HL-60/S4 (cell line): ENCODE measurements at regions not wholly inside any gene's neighbourhood (a gene's known extent, or its start where the extent isn't known, plus 50 kb on each side); places are given as distances from the start of the nearest gene placed in this dataset.
"Not testable (repeated sequence)": the region's sequence is repeated elsewhere in the genome, so short reads cannot be mapped to it uniquely, and the experiment has no call there.

Source experiments
- in situ Hi-C: fragments of 300-500 bp; cut with MboI; formaldehyde crosslinking; loops from 2 replicates; pipeline ENCODE4 v1.14.3; 2022; ENCODE audit warnings: low sequenced_read_pairs

GRCh38 chr3:69688400-69688799 lies 50.9 kb upstream of the MITF start:
- in situ Hi-C loops = no loop called here

DNA sequence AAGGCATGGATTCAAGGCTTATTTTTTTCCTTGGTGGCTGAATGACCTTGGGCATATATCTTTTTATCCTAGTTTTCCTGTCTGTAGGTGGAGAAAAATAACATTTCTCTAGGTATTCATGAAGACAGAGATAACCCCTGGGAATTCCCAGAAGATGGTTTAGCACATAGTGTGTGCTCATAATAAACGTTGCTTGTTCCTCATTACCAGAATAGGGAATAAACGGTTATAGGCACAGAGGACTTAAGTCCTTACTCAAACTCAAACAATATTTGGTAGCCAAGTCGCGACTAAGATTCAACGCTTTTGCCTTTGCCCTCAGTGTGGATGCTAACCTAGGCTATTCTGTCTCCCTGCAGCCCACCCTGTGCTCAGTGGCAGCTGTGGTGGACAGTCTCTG lies 51.6 kb upstream of the MITF start:
- in situ Hi-C loops = no loop called here

GRCh38 chr3:69686056-69686455 lies 53.2 kb upstream of the MITF start:
- in situ Hi-C loops = no loop called here

DNA sequence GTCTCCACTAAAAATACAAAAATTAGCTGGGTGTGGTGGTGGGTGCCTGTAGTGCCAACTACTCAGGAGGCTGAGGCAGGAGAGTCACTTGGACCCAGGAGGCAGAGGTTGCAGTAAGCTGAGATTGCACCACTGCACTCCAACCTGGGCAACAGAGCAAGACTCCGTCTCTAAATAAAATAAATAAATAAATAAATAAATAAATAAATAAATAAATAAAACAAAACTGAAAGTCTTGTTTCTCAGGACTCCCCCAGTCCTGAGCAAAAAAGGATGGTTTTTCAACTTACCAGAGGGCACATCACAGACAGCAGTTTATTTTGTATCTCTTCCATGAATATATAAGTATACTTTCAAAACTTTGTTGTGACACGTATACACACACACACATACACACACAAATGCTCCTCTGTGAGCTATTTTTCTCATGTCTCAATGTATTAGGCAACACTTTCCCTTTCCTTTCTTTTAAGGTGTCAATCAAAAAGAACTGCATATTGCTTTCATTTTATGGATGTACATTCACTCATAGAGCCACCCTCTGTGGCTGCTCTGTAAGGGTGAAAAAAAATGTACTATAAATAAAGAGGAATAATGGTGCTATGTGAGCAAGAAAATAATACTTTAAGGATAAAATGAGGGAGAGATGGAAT lies 54.8 kb upstream of the MITF start:
- in situ Hi-C loops = no loop called here

DNA sequence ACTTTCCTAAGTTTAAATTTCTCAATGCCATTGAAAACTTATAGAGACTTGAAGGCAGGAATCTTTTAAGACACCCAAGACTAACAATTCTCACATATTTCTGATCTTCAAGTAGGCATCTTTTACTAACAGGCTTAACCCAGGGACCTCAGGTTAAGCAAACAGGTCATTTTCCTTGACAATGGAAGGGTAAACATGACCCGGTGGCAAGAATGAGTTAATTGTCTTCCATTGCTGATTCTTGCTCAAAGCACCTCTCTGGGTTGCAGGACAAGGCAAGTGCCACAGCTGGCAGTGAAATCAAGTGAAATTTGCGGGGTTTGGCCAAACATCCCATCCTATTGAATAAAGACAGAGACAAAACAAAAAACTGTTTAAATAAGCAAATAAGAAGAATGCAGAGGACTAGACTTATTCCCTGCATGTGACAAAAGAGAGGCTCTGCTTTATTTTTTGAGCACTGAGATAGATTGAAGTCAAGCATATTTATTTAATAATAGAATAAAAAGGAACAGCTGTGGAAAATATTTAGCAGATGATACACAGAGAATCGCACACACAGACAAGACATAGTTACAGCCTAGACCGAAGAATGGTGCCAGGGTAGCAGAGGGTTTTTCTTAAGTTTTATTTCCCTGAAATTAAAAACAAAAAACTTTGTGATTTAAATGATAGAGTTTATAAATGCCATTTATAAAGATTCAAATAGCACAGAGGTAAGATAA lies 56.0 kb upstream of the MITF start:
- in situ Hi-C loops = no loop called here

- in situ Hi-C loops = not testable (repeated sequence)
These were observed 61.8 kb upstream of the MITF start for GRCh38 chr3:69677456-69677855.

DNA sequence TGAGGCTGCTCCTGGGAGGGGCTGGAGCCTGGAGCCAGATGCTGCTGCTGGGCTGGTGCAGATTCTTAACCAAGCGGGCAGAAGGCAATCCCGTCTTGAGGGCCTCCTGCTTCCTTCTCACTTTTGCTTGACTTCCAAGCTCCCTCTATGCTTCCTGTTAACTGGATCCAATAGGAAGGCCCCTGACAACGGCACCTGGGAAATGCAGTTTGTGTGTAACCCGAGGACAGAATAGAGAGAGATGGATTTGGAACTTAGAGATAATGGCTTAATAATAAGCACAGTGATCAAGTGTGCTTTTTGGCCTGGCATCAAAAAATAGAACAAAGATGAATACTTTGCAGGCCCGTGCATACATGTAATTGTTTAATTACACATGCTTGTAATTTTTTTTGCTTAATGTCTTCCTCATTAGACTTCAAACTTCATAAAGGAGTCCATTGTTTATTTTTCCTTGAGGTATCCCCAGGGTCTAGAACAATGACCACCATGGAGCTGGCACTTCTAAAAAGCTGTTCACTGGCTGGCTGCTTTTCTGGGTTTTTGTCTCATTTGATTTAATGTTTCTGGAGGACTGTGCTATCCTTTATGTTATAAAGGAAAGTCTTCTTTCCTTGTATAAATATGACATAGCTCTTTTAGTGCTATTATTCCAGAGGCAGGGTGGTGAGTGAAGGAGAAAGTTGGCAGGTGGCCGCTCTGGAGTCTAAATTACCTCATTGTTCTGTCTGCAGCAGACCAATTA lies 63.3 kb upstream of the MITF start:
- in situ Hi-C loops = no loop called here

DNA sequence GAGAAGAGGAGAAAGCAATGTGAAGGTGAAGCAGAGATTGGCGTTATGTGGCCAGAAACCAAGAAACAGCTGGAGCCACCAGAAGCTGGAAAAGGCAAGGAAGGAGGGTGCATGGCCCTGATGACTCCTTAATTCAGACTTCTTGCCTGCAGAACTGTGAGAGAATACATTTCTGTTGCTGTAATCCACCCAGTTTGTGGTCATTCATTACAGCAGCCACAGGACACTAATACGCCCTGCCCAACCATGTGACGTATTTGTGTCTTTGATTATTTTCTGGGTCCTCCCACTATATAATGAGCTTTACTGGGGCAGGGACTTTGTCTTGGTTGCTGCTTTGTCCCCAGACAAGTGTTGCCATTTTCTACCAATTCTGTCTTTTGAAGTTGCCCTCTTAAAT lies 64.5 kb upstream of the MITF start:
- in situ Hi-C loops = loop anchor here (25.0 kb wide), 1 partner anchor 512 kb away; no protein-coding TSS in a partner anchor

DNA sequence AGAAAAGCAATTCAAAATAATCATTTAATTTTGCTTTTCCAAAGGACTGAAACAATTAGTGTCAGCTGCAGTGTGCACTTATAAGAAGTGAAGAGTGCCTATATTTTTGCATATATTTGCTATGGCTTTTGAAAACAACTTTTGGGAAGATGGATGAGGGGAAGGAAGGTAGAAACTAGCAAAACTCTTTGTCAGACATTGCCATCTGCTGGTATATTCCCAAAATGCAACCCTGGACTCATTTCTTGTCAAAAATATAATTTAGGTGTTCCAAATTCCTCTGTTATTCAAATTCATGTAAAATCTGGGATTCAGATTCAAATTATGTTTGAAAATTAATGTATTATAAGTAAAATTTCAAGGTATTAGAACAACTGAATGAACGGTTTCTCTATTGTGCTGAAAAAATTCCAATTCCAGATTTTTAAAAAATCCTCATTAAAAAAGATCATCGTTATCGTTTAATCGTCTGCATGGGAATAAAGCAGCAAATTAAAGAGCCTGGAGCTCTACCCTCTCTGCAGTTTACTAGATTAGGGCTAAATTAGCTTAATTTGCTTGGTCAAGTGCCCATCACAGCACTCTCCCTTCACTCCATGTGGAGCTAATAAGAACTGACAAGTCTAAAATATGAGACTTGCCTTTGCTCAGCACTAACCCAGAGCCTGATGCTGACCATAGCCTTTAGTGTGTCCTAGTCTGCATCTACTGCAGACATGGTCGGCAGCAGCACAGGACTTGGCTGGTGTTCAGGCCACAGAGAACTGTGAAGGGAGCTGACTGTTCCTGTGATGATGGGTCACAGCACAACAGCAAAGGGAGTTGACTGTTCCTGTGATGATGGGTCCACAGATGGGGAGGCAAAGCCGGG lies 67.9 kb upstream of the MITF start:
- in situ Hi-C loops = loop anchor here (25.0 kb wide), 1 partner anchor 509 kb away; no protein-coding TSS in a partner anchor

GRCh38 chr3:69669070-69669469 lies 70.2 kb upstream of the MITF start:
- in situ Hi-C loops = loop anchor here (25.0 kb wide), 1 partner anchor 507 kb away; no protein-coding TSS in a partner anchor

DNA sequence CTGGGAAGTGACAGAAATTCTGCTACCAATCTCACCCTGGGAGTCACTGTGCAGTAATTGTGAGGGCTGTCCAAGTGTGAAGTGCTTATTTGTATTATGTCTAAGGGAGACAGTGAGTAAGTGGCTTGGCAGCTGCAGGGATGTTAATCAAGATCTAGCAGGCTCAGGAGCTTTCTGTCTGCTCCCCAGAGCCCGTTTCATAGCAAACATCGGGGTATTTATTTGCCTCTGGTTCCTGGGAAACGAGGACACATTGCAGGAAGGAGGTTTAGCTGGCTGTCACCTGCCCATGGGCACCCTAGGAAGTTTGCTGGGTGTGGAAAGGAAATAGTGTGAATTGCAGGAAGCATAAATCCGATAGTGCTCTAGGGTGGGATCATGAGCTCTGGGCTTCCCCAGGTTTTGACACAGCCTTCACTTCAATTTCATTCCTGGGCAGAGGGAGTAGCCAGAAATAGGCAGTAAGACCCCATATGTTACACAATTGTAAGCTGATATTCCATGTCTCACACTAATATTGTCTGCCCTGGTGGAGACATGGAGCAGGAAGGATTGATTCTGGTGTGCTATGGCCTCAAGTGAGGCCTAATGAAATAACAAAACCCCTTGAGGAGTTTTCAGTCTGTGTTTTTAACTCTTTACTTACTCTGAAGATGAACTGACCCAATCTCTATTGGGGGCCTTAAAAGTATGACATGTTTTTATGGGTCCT lies 74.1 kb upstream of the MITF start:
- in situ Hi-C loops = loop anchor here (25.0 kb wide), 1 partner anchor 503 kb away; no protein-coding TSS in a partner anchor

DNA sequence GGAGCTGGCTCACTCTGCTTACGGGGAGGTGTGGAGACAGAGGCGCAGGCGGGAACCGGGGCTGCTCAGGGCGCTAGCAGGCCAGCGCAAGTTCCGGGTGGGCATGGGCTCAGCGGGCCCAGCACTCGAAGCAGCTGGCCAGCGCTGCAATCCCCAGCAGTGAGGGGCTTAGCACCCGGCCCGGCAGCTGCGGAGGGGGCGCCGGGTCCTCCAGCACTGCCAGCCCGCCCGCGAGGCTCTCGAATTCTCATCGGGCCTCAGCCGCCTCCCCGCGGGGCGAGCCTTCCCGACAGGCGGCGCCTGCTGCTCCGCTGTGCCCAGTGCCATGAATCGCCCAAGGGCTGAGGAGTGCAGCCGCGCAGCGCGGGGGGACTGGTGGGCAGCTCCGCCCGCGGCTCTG lies 78.6 kb upstream of the MITF start:
- in situ Hi-C loops = loop anchor here (25.0 kb wide), 1 partner anchor 498 kb away; no protein-coding TSS in a partner anchor

- in situ Hi-C loops = loop anchor here (25.0 kb wide), 1 partner anchor 497 kb away; no protein-coding TSS in a partner anchor
These were observed 79.9 kb upstream of the MITF start for GRCh38 chr3:69659180-69659910.

GRCh38 chr3:69658514-69659140 lies 80.6 kb upstream of the MITF start:
- in situ Hi-C loops = loop anchor here (25.0 kb wide), 1 partner anchor 496 kb away; no protein-coding TSS in a partner anchor

GRCh38 chr3:69657030-69657429 lies 82.2 kb upstream of the MITF start:
- in situ Hi-C loops = loop anchor here (25.0 kb wide), 1 partner anchor 495 kb away; no protein-coding TSS in a partner anchor

GRCh38 chr3:69651765-69652164 lies 87.5 kb upstream of the MITF start:
- in situ Hi-C loops = loop anchor here (25.0 kb wide), 1 partner anchor 489 kb away; no protein-coding TSS in a partner anchor

DNA sequence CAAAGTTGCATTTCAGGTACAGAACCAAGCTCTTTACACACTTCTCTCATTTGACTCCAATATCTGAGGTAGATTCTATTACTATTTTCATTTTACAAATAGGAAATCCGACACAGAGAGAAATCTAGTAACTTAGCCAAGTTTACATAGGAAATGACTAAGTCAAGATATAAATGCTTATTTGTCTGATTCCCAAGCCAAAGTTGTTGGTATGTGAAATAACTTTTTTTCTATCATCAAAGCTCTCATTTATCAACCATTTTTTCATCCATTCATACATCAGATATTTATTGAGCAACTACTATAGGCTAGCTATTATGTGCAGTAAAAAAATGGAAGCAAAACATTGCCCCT lies 89.2 kb upstream of the MITF start:
- in situ Hi-C loops = loop anchor here (25.0 kb wide), 1 partner anchor 488 kb away; no protein-coding TSS in a partner anchor
